SH-SY5Y (cell line): ENCODE measurements at regions not wholly inside any gene's neighbourhood (a gene's known extent, or its start where the extent isn't known, plus 50 kb on each side); places are given as distances from the start of the nearest gene placed in this dataset.

Experiments used
- GATA2 ChIP-seq: IDR thresholded peaks from 2 replicates; pipeline ENCODE4 v1.6.1; 2011; ENCODE audit warnings: mild to moderate bottlenecking, low read depth, low read length
- GATA3 ChIP-seq: IDR thresholded peaks from 2 replicates; pipeline ENCODE4 v1.6.1; 2011; ENCODE audit warnings: low read depth, mild to moderate bottlenecking, low read length, moderate library complexity

DNA sequence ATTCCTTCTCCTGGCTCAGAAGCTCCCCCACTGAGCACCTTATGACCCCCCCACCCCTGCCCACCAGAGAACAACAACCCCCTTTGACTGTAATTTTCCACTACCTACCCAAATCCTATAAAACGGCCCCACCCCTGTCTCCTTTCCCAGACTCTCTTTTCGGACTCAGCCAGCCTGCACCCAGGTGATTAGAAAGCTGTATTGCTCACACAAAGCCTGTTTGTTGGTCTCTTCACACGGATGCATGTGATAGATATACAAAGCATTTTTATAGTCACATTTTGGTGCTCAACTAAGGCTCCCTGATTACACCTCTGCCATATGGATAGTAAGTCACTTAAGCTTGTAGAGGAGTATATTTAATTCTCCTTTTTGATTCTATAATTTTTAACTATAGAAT lies 985.8 kb downstream of the REEP3 start:
- no peak for TF ChIP-seq GATA3
- no peak for TF ChIP-seq GATA2

- TF ChIP-seq GATA3 (no peak), GATA2 (no peak)
Observed at GRCh38 chr10:64507651-64508028, 986.4 kb downstream of the REEP3 start.

DNA sequence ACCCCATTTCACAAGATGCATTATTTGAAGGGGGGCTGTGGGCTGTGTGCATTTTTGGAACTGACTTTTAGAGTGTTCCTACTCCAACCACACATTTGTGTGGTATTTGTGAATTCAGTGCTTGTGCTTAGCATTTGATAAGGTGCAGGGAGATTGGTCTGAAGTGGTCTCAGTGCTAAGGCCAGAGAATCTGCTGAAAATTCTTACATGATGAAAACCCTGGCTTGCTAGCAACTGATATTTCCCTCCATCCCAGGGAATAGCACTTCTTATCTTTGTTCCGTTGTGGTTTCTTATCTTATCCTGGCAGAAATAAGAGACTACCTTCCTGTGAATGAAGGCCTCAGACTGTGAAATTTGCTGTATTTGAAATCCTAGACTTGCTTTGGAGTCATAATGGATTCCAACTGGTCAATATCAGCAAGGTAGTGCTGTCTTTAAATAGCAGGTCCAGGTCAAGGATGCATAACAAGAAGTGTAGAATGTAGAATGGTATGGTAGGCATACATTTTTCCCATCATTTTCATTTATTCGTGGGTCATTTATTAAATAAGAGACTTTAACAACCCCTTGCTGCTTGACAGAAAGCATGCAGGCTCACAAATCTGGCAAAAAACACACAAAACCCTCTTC lies 986.9 kb downstream of the REEP3 start:
- TF ChIP-seq GATA3 (no peak), GATA2 (no peak)

DNA sequence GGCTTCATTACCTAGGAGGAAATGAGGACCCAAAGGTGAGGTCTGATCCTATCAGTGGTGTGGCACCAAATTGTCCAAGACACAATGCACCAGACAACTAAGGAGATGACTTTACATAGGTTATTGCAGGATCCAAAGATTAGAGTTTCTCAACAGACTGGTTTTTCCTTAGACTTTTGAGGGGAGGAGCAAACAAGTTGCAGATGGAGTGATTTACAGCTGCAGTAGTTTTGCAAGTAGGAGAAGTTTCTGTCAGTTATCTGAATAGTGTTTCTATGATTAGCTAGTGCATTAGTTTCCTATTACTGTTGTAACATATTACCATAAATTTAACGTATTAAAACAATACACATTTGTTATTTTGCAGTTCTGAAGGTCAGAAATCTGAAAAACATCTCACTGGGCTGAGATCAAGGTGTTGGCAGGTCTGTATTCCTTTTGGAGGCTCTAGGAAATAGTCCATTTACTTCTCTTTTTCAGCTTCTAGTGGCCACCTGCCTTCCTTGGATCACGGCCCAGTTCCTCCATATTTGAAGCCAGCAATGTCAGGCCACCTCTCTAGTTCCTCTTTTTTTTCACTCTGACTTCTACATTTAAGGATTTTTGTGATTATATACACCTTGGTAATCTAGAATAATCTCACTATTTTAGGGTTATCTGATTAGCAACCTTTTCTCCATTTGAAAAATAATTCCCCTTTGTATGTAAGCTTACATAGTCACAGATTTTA lies 994.9 kb downstream of the REEP3 start:
- TF ChIP-seq GATA3, result no peak
- no peak for TF ChIP-seq GATA2

DNA sequence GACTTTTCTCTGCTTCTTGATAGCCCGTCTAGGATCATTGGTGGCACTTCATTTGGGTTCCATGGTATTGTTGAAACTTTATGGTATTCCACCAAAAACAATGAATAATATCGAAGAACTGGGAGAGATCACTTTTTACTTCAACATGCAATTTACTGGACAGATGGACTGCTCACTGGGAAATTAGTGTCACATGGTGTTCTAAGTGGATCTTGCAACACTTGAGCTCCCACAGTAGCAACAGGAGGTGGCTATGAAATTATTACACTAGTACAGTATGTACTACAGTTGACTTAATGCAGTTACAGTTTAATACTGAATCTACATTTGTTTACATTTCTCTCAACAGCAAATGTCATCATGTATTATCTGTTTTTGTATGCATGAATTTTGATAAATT lies 997.3 kb downstream of the REEP3 start:
- TF ChIP-seq GATA3 (no peak), GATA2 (no peak)

- TF ChIP-seq GATA2, result no peak
- TF ChIP-seq GATA3, result no peak
Observed at GRCh38 chr10:64519427-64519826, 998.2 kb downstream of the REEP3 start.

- no peak for TF ChIP-seq GATA3
- no peak for TF ChIP-seq GATA2
Observed at GRCh38 chr10:64519831-64520230, 998.6 kb downstream of the REEP3 start.

- no peak for TF ChIP-seq GATA2
- no peak for TF ChIP-seq GATA3
Observed at GRCh38 chr10:64523065-64523759, 1002.0 kb downstream of the REEP3 start.

DNA sequence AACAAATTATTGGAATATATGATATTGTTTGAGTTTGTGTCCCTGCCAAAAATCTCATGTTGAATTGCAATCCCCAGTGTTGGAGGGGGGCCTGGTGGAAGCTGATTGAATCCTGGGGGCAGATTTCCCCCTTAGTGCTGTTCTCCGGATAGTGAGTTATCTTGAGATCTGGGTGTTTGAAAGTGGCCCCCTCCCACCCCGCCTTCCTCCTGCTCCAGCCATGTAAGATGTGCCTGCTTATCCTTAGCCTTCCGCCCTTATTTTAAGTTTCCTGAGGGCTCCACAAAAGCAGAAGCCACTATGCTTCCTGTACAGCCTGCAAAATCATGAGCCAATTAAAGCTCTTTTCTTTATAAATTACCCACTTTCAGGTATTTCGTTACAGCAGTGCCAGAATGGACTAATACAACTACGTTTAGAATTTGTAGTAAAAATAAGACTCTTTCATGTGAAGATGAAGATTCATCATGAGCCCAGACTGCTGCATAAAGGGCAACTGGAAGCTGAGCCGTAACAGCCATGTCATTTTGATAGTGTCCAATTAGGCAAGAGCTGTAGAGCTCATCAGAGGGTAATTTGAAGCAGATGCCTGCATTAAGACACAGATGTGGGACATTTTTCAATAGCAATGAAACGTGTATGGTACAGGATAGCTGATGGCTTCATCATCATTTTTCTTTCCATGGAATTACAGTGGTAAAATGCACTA lies 1007.2 kb downstream of the REEP3 start:
- TF ChIP-seq GATA3 (peak; percentile 63), GATA2 (peak; percentile 93)

GRCh38 chr10:64529003-64529350 lies 1007.8 kb downstream of the REEP3 start:
- TF ChIP-seq GATA2, result peak; percentile 91
- TF ChIP-seq GATA3, result peak; percentile 98

DNA sequence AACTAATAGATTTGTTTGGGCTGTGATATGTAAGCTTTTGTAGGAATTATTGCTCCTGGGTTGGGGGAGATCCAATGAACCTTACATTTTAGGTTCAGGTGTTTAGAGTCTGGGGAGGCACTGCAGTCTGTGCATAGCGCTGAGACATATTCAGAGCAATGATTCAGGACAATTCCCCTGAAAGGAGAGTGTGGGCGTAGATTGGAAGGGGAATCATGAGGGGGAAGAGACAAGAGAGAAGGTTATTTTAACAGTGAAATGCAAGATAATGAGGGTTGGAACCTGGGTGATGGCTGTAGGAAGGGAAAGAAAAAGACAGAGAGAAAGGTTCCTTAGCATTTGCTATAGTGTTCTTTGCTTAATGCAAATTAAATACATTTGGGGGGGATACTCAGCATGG lies 1013.4 kb downstream of the REEP3 start:
- TF ChIP-seq GATA3, result no peak
- TF ChIP-seq GATA2, result no peak

DNA sequence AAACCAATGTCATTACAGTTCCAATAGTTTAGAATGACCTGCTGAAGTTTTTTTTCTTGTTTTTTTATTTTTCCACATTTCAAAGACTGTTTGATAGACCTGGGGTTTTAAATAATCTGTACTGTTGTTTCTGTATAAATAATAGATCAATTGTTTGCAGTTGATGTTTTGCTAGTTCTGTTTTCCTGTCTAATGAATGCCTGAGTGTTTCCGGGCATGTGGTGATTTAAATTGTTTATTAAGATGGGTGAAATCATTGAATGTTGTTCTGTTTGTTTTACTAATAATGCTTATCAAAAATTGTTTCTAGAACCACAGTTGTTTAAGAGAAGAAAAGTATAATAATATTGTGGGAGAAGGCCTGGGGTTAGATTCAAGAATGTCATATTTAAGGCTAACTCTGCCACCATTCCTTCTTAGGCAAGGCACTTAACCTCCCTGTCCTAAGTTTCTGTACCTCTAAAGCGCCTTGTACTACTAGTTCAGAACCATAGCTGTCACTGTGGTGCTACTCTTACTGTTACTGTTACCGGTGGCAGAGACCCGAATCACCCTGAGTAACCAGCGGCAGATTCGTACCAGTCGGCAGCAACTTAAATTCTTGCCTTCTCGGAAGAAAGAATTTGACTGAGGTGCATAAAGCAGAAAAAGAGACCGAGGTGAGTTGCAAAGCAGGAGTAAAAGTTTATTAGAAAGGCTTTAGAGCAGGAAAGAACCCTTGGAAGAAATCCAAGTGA lies 1014.1 kb downstream of the REEP3 start:
- no peak for TF ChIP-seq GATA3
- no peak for TF ChIP-seq GATA2

GRCh38 chr10:64537112-64537511 lies 1015.9 kb downstream of the REEP3 start:
- TF ChIP-seq GATA2, result no peak
- TF ChIP-seq GATA3, result no peak

DNA sequence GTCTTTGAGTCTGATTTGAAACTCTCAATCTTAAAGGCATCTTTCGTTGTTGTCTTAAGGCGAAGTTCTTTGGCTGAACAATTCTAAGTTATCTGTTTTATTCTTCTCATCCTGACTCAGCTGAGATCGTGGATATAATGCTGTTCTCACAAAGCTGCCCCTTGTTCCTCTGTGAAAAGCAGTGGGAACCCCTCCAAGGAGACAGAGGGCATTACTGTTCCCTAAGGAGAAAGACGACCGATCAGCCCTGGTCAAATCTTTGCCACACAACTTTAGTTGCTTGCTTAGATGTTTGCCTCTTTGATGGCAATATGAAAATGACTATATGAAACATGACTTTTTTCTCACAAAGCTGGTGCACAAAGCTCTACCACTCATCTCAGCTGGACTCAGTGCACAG lies 1016.7 kb downstream of the REEP3 start:
- no peak for TF ChIP-seq GATA2
- no peak for TF ChIP-seq GATA3
